A549 (cell line): ENCODE measurements at regions not wholly inside any gene's neighbourhood (a gene's known extent, or its start where the extent isn't known, plus 50 kb on each side); places are given as distances from the start of the nearest gene placed in this dataset.
A peak's percentile ranks its signal among the peaks of the same experiment; 100 is the strongest.

ENCODE experiments used
- ATAC-seq, 2 experiments: fragments of 200-7000 bp in 1 of 2; fragments of >200 bp in 1 of 2; cut with Nextera tagmentation in 1 of 2; cut with Tn5 transposase in 1 of 2; 3 replicates each; pipeline versions ENCODE4 v1.8.0 to v1.9.1; 2018 to 2020; ENCODE audit warnings: mild to moderate bottlenecking in 1 of 2, moderate library complexity in 1 of 2
- CTCF ChIA-PET: fragments of 300-600 bp; sonication (Branson Sonifier 250); formaldehyde crosslinking; extraction: SDS; loops from one replicate; lab custom pipeline; 2021; ENCODE audit warnings: antibody characterized with exemption, inconsistent platforms; lab: Yijun Ruan, JAX
- POLR2A ChIA-PET: fragments of 350-600 bp; formaldehyde crosslinking; extraction: SDS; loops from one replicate; lab custom pipeline; 2021; ENCODE audit warnings: antibody characterized with exemption, inconsistent platforms; lab: Yijun Ruan, JAX
- DNase-seq, 2 experiments: peaks; one replicate each; pipeline versions ENCODE4 v3.0.0 to v3.0.0-alpha.2; 2011 to 2016; ENCODE audit warnings: low read depth in 1 of 2, low spot score in 1 of 2
- FAIRE-seq: peaks from 2 replicates; lab custom pipeline; 2011; peaks lifted over from hg19 to GRCh38; lab: Jason Lieb, UNC
- H3K27ac ChIP-seq, 2 experiments: fragments of >200 bp; sonication (Bioruptor Twin); formaldehyde crosslinking; 3 replicates each; pipeline ENCODE4 v1.5.1; 2016 to 2017
- H3K4me1 ChIP-seq: fragments of >200 bp; sonication (Bioruptor Twin); formaldehyde crosslinking; 3 replicates; pipeline ENCODE4 v1.6.1; 2016
- H3K4me2 ChIP-seq: fragments of >200 bp; sonication (Bioruptor Twin); formaldehyde crosslinking; 3 replicates; pipeline ENCODE4 v1.6.1; 2016
- H3K4me3 ChIP-seq: fragments of >200 bp; sonication (Bioruptor Twin); formaldehyde crosslinking; 3 replicates; pipeline ENCODE4 v1.5.1; 2016
- H3K9me3 ChIP-seq: fragments of >200 bp; sonication (Bioruptor Twin); formaldehyde crosslinking; 3 replicates; pipeline ENCODE4 v1.6.1; 2016
- BHLHE40 ChIP-seq: IDR thresholded peaks from 2 replicates; pipeline ENCODE4 v1.6.1; 2012; ENCODE audit warnings: low read depth, low read length, inconsistent platforms
- CEBPB ChIP-seq, 2 experiments: fragments of >200 bp in 1 of 2; sonication (Bioruptor Twin) in 1 of 2; formaldehyde crosslinking in 1 of 2; IDR thresholded peaks; 2 replicates each; pipeline ENCODE4 v1.6.1; 2012 to 2016
- CHD2 ChIP-seq: fragments of 150-350 bp; IDR thresholded peaks from 2 replicates; pipeline ENCODE4 v1.6.1; 2014; ENCODE audit warnings: low read length; ENCODE audit not compliant: partially characterized antibody
- CHD4 ChIP-seq: fragments of 200-600 bp; sonication (generic); IDR thresholded peaks from 2 replicates; pipeline ENCODE4 v1.6.1; 2016; ENCODE audit warnings: antibody characterized with exemption, mild to moderate bottlenecking, borderline replicate concordance
- E2F6 ChIP-seq: IDR thresholded peaks from 2 replicates; pipeline ENCODE4 v1.6.1; 2012; ENCODE audit warnings: low read depth, borderline replicate concordance
- EHF ChIP-seq: fragments of 250-450 bp; sonication (Bioruptor Pico); IDR thresholded peaks from 2 replicates; pipeline ENCODE4 v1.5.0; 2020; ENCODE audit warnings: mild to moderate bottlenecking
- ELK1 ChIP-seq: fragments of 150-350 bp; IDR thresholded peaks from 2 replicates; pipeline ENCODE4 v1.6.1; 2014; ENCODE audit warnings: low read depth, mild to moderate bottlenecking, low read length
- EP300 ChIP-seq, 2 experiments: fragments of >200 bp; sonication (Bioruptor Twin); formaldehyde crosslinking; IDR thresholded peaks; 2 replicates in 1 of 2; 3 replicates in 1 of 2; pipeline ENCODE4 v1.6.1; 2016 to 2017
- ESRRA ChIP-seq: fragments of 150-350 bp; IDR thresholded peaks from 2 replicates; pipeline ENCODE4 v1.6.1; 2014; ENCODE audit warnings: mild to moderate bottlenecking, low read length, borderline replicate concordance
- FOSL2 ChIP-seq, 2 experiments: fragments of 450-650 bp in 1 of 2; fragments of >200 bp in 1 of 2; sonication (Bioruptor Twin) in 1 of 2; formaldehyde crosslinking; IDR thresholded peaks; 2 replicates each; pipeline versions ENCODE4 v1.5.0 to v1.6.1; 2016 to 2020; ENCODE audit warnings: mild to moderate bottlenecking in 1 of 2, moderate library complexity in 1 of 2
- GATA3 ChIP-seq: IDR thresholded peaks from 2 replicates; pipeline ENCODE4 v1.6.1; 2012; ENCODE audit warnings: borderline replicate concordance
- HDAC2 ChIP-seq: fragments of 200-600 bp; sonication (generic); IDR thresholded peaks from 2 replicates; pipeline ENCODE4 v1.6.1; 2016
- HES2 ChIP-seq: fragments of >200 bp; sonication (Bioruptor Twin); formaldehyde crosslinking; IDR thresholded peaks from 2 replicates; pipeline ENCODE4 v1.6.1; 2016
- HEYL ChIP-seq: fragments of 250-450 bp; sonication (Bioruptor Pico); IDR thresholded peaks from 2 replicates; pipeline ENCODE4 v1.8.0; 2021; ENCODE audit warnings: mild to moderate bottlenecking, moderate library complexity
- HOXB13 ChIP-seq: fragments of 250-450 bp; sonication (Bioruptor Pico); IDR thresholded peaks from 2 replicates; pipeline ENCODE4 v1.5.0; 2020; ENCODE audit warnings: low read depth, mild to moderate bottlenecking, moderate library complexity
- HOXB5 ChIP-seq: fragments of 250-450 bp; sonication (Bioruptor Pico); IDR thresholded peaks from 2 replicates; pipeline ENCODE4 v1.5.0; 2020; ENCODE audit warnings: mild to moderate bottlenecking, moderate library complexity
- JUN ChIP-seq, 2 experiments: fragments of >200 bp; sonication (Bioruptor Twin); formaldehyde crosslinking; IDR thresholded peaks; 2 replicates in 1 of 2; 3 replicates in 1 of 2; pipeline ENCODE4 v1.6.1; 2016 to 2017
- KDM1A ChIP-seq: fragments of 200-600 bp; sonication (generic); IDR thresholded peaks from 2 replicates; pipeline ENCODE4 v1.6.1; 2016; ENCODE audit warnings: low read depth, mild to moderate bottlenecking
- KDM5A ChIP-seq: fragments of 200-600 bp; sonication (generic); IDR thresholded peaks from 2 replicates; pipeline ENCODE4 v1.6.1; 2016; ENCODE audit warnings: antibody characterized with exemption, mild to moderate bottlenecking
- MAFK ChIP-seq: fragments of 450-650 bp; IDR thresholded peaks from 2 replicates; pipeline ENCODE4 v1.6.1; 2014; ENCODE audit not compliant: partially characterized antibody
- NR3C1 ChIP-seq: fragments of >200 bp; sonication (Bioruptor Twin); formaldehyde crosslinking; IDR thresholded peaks from 3 replicates; pipeline ENCODE4 v1.6.1; 2017
- PBX3 ChIP-seq: IDR thresholded peaks from 2 replicates; pipeline ENCODE4 v1.6.1; 2012
- POLR2A ChIP-seq: IDR thresholded peaks from 2 replicates; pipeline ENCODE4 v1.6.1; 2012; ENCODE audit warnings: mild to moderate bottlenecking, low read length
- RARB ChIP-seq: fragments of 250-450 bp; sonication (Bioruptor Pico); IDR thresholded peaks from 2 replicates; pipeline ENCODE4 v1.8.0; 2021; ENCODE audit warnings: mild to moderate bottlenecking, moderate library complexity
- RCOR1 ChIP-seq: fragments of 150-350 bp; IDR thresholded peaks from 2 replicates; pipeline ENCODE4 v1.6.1; 2014; ENCODE audit warnings: antibody characterized with exemption, low read length, low read depth
- REST ChIP-seq: fragments of 200-600 bp; sonication (generic); IDR thresholded peaks from 2 replicates; pipeline ENCODE4 v1.6.1; 2016; ENCODE audit warnings: antibody characterized with exemption, mild to moderate bottlenecking, moderate library complexity
- RFX5 ChIP-seq: fragments of 450-650 bp; IDR thresholded peaks from 2 replicates; pipeline ENCODE4 v1.7.1; 2014; ENCODE audit warnings: antibody characterized with exemption, mild to moderate bottlenecking, moderate library complexity
- RNF2 ChIP-seq: fragments of 200-600 bp; sonication (generic); IDR thresholded peaks from 2 replicates; pipeline ENCODE4 v1.6.1; 2016; ENCODE audit warnings: low read depth, mild to moderate bottlenecking, antibody characterized with exemption, moderate library complexity, borderline replicate concordance
- TFCP2L1 ChIP-seq: fragments of 250-450 bp; sonication (Bioruptor Pico); IDR thresholded peaks from 2 replicates; pipeline ENCODE4 v1.5.0; 2021; ENCODE audit warnings: mild to moderate bottlenecking
- TP53 ChIP-seq: fragments of 250-450 bp; sonication (Bioruptor Pico); IDR thresholded peaks from 2 replicates; pipeline ENCODE4 v1.5.0; 2021; ENCODE audit warnings: mild to moderate bottlenecking, moderate library complexity
- ZSCAN20 ChIP-seq: fragments of 250-450 bp; sonication (Bioruptor Pico); IDR thresholded peaks from 2 replicates; pipeline ENCODE4 v1.8.0; 2022; ENCODE audit warnings: mild to moderate bottlenecking, moderate library complexity
- WGBS: methylation state at CpG from one replicate; pipeline ENCODE4 v1.1.6; 2017; ENCODE audit errors: missing lambda C conversion rate; 5-methylcytosine and 5-hydroxymethylcytosine counted together

- TF ChIP-seq E2F6 (no peak), KDM5A (no peak), TFCP2L1 (CRISPR knock-in tag) (no peak), TP53 (CRISPR knock-in tag) (no peak), EP300 (IDR thresholded peaks at IDR 0.05) (no peak), MAFK (peak; percentile 15)
Observed at GRCh38 chr12:38053655-38054464, 262.7 kb upstream of the ALG10B start (continued).

- Histone ChIP-seq H3K4me1 (peaks cover 14% of the 10 kb centered on the region), H3K9me3 (no peaks in the 10 kb centered on the region; the same call in 2 of the 3 replicates), H3K4me3 (peak overlapping the region; percentile 21; the same call in 2 of the 3 replicates), H3K4me2 (peak overlapping the region; percentile 72), H3K27ac (peak overlapping the region; percentile 79 to 87)
- 4% methylated on average over 25 of the region's 25 CpGs for WGBS
- ChIA-PET CTCF (interaction anchor here (0.6 to 2.7 kb wide), 9 partner anchors 15 to 259 kb away, joined by 3 to 19 read pairs (median 3); partner anchors contain the start of gene ALG10B), POLR2A (interaction anchor here (0.7 to 2.0 kb wide), 3 partner anchors 75 to 848 kb away, joined by 3 to 17 read pairs (median 4); partner anchors contain the start of genes ALG10B and CPNE8)
- DNase-seq (peak; percentile 47 to 90), FAIRE-seq (no peak), ATAC-seq (peak; percentile 85 to 92)
- TF ChIP-seq ELK1 (no peak), KDM1A (no peak; the same call in 1 of the 2 replicates), HEYL (CRISPR knock-in tag) (no peak), CHD4 (peak; percentile 64; the same call in 1 of the 2 replicates), REST (no peak), HES2 (0 out of 2 replicates have a peak, but pooled peaks have one; percentile 19), CEBPB (IDR thresholded peaks at IDR 0.05) (peak; percentile 38 to 56; a peak in 2 of 4 replicates), ZSCAN20 (CRISPR knock-in tag) (no peak), HDAC2 (no peak), RARB (CRISPR knock-in tag) (no peak), POLR2A (no peak), HOXB5 (CRISPR knock-in tag) (peak; percentile 80), BHLHE40 (no peak), CHD2 (no peak), RNF2 (no peak), RFX5 (no peak), FOSL2 (IDR thresholded peaks at IDR 0.05) (peak; percentile 67), FOSL2 (CRISPR knock-in tag; IDR thresholded peaks at IDR 0.05) (peak; percentile 67), RCOR1 (no peak), GATA3 (peak; percentile 42), NR3C1 (no peak), JUN (IDR thresholded peaks at IDR 0.05) (peak in 1 of 2 experiments; percentile 67; a peak in 3 of 5 replicates), ESRRA (no peak), HOXB13 (CRISPR knock-in tag) (no peak), EHF (CRISPR knock-in tag) (no peak), PBX3 (no peak)
Observed at GRCh38 chr12:38056701-38057689, 259.6 kb upstream of the ALG10B start.
